Hematopoietic multipotent progenitor cell treated with erythropoietin and hydrocortisone succinate and interleukin-3 and kit ligand, for 4 days (in vitro differentiated cells): ENCODE measurements at regions not wholly inside any gene's neighbourhood (a gene's known extent, or its start where the extent isn't known, plus 50 kb on each side); places are given as distances from the start of the nearest gene placed in this dataset.
"Not testable (repeated sequence)": the region's sequence is repeated elsewhere in the genome, so short reads cannot be mapped to it uniquely, and the experiment has no call there.

Experiments
- DNase-seq: peaks from one replicate; pipeline ENCODE4 v3.0.0-alpha.2; 2015

DNA sequence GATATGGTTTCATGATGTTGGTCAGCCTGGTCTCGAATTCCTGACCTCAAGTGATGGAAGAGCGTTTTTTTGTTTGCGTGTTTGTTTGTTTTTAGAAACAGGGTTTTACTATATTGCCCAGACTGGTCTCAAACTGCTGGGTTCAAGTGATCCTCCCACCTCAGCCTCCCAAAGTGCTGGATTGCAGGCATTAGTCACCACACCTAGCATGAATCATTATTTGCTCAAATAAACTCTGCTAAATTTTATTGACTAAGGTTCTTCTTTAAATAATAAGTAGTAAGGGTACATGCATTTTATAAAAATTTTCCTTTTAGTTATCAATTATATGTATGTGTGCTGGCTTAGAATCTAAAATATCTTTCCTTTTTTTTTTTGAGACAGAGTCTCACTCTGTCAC is 52.9 kb downstream of the ZBTB9 start:
- no peak for DNase-seq

DNA sequence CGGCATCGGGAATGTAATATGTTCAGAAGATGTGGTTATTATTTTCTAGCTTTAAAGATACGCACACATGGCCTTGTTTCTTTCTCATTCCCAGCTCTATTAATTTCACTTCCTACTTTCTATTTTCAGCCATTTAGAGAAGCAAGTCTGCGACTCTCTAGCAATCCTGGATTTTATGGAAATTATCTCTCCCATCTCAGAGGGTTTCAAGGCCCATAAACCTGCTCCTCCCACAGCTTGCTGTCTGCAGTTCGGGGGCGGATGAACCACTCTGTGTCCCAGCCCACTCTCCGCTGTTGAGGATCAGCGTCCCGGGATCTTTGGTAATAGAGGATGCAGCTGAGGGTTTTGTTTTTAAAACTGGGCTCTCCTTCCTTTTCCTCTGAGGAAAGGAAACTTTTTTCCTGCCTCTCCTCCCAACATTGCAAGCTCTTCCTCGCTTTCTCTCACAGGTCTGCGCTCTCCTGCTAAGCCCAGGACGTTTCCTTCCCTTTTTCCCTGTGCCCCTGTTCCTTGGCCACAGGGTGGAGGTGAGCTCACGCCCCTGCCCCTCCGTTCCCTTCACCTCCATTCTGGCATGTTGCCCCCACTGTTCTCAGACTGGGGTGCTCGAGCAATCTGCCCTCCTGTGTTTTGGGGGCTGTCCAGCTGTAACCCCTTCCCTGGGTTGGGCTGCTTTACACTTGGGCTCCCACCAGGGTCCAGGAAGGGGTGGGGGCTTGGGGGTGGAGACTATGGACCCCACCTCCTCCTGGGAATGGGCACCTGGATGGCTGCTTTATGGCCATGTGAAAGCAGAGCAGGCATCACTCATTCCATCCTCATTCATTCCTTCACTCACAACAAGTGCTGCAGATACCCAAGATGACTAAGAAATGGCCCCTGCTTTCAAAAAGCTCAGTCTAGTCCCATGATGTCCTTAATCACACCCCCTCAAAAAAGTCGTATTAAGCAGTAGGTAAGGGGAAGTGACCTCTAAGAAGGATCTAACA is 54.9 kb downstream of the ZBTB9 start:
- DNase-seq: no peak

DNA sequence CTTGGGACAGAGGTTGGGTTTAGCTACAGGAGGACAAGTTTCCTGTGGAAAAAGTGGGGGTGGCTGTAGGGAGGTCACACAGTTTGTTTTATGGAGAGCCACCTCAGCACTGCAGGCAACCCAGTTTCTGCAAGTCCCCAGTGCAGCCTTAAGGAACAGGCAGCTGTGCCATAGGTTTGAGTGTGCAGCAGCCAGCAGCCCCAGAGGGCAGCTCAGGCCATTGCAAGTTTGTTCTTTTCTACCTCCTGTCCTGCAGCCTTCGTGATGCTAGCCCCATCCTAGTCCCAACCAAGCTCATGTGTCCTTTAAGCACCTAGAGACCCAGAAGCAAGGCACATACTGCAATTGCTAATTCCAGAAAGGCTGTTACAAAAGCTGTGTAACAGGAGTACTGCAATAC is 58.8 kb downstream of the ZBTB9 start:
- peak; percentile 42 for DNase-seq

DNA sequence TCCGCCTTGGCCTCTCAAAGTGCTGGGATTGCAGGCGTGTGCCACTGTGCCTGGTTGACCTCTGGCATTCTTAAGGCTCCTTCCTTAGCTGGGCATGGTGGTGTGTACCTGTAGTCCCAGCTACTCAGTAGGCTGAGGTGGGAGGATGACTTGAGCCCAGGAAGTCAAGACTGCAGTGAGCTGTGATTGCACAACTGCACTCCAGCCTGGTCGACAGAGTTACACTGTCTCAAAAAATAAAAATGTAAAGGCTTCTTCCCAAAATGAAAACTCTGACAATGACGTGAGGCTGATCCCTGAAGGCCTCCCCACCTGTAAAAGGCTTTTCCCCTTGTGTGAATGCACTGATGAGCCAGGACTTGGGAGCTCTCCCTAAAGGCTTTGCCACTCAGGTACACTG is 62.4 kb downstream of the ZBTB9 start:
- no peak for DNase-seq

DNA sequence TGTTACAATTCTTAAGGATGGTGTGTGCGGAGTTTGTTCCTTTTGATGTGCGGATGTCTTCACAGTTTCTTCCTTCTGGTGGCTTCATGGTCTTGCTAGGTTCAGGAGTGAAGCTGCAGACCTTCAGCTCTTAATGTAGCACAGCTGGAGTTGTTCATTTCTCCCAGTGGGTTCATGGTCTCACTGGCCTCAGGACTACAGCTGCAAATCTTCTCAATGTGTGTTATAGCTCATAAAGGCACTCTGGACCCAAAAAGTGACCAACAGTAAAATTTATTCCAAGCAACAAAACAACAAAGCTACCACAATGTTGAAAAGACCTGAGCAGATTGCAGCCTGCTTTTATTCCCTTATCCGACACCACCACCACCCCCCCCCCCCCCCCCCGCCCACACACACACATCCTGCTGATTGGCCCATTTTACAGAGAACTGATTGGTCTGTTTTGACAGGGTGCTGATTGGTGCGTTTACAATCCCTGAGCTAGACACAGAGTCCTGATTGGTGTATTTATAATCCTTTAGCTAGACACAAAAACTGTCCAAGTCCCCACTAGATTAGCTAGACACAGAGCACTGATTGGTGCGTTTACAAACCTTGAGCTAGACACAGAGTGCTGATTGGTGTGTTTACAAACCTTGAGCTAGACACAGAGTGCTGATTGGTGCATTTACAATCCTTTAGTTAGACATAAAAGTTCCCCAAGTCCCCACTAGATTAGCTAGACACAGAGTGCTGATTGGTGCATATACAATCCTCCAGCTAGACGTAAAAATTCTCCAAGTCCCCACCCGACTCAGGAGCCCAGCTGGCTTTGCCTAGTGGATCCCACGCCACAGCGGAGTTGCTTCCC is 59.2 kb downstream of the BAK1 start:
- not testable (repeated sequence) for DNase-seq

DNA sequence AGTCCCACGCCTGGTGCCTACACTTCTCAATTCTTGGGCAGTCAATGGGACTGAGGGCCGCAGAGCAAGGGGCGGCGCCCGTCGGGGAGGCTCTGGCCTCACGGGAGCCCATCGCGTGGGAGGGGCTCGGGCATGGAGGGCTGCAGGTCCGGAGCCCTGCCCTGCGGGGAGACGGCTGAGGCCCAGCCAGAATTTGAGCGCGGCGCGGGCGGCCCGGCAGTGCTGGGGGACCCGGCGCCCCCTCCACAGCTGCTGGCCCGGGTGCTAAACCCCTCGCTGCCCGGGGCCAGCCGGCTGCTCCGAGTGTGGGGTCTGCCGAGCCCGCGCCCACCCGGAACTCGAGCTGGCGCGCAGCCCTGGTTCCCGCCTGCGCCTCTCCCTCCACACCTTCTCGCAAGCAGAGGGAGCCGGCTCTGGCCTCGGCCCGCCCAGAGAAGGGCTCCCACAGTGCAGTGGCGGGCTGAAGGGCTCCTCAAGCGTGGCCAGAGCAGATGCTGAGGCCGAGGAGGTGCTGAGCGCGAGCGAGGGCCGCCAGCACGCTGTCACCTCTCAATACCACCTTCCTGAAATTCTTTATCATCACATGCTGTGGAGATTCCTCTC is 58.5 kb downstream of the BAK1 start:
- no peak for DNase-seq
